Mucosa of descending colon (tissue), 3 donors: ENCODE measurements at regions not wholly inside any gene's neighbourhood (a gene's known extent, or its start where the extent isn't known, plus 50 kb on each side); places are given as distances from the start of the nearest gene placed in this dataset.
A peak's percentile ranks its signal among the peaks of the same experiment; 100 is the strongest.
"Not testable (repeated sequence)": the region's sequence is repeated elsewhere in the genome, so short reads cannot be mapped to it uniquely, and the experiment has no call there.

Experiments used
- ATAC-seq: fragments of 200-7000 bp; cut with Tn5 transposase; one replicate; pipeline ENCODE4 v1.9.1; 2020; ENCODE audit warnings: mild to moderate bottlenecking, moderate library complexity
- DNase-seq, 3 donors: peaks; one replicate each; pipeline ENCODE4 v3.0.0-alpha.2; 2020
- H3K36me3 ChIP-seq: fragments of 200-600 bp; one replicate; pipeline ENCODE4 v1.8.0; 2021; ENCODE audit warnings: low read depth, mild to moderate bottlenecking
- H3K4me1 ChIP-seq: fragments of 200-600 bp; one replicate; pipeline ENCODE4 v1.8.0; 2021; ENCODE audit warnings: low read depth, mild to moderate bottlenecking
- H3K4me3 ChIP-seq: fragments of 200-600 bp; one replicate; pipeline ENCODE4 v1.8.0; 2021; ENCODE audit warnings: mild to moderate bottlenecking
- H3K9me3 ChIP-seq: fragments of 200-600 bp; one replicate; pipeline ENCODE4 v1.8.0; 2021; ENCODE audit warnings: mild to moderate bottlenecking
- intact Hi-C, 2 donors: fragments of 100-400 bp; cut with DNase I in 1 of 2; cut with micrococcal nuclease in 1 of 2; formaldehyde crosslinking; loops; one replicate each; pipeline versions ENCODE4 v1.11.0 to v1.11.1; 2022; cut with DNase I, micrococcal nuclease
- TF ChIP-seq, protein P1 (sequence below): fragments of 200-600 bp; IDR thresholded peaks from one replicate; pipeline ENCODE4 v1.8.0; 2022; ENCODE audit warnings: antibody characterized with exemption, mild to moderate bottlenecking
- donor health status: DM: no; HTN: no; CAD: no; lungs with moderate emphysema.
- donor health status: DM: no; HTN: no; CAD: no.
- donor health status: DM: no; HTN: yes; CAD: no.

GRCh38 chr2:224173933-224174332 is 134.8 kb upstream of the SERPINE2 start:
- ATAC-seq, result no peak
- intact Hi-C loops, result no loop called here
- TF ChIP-seq, protein P1, sequence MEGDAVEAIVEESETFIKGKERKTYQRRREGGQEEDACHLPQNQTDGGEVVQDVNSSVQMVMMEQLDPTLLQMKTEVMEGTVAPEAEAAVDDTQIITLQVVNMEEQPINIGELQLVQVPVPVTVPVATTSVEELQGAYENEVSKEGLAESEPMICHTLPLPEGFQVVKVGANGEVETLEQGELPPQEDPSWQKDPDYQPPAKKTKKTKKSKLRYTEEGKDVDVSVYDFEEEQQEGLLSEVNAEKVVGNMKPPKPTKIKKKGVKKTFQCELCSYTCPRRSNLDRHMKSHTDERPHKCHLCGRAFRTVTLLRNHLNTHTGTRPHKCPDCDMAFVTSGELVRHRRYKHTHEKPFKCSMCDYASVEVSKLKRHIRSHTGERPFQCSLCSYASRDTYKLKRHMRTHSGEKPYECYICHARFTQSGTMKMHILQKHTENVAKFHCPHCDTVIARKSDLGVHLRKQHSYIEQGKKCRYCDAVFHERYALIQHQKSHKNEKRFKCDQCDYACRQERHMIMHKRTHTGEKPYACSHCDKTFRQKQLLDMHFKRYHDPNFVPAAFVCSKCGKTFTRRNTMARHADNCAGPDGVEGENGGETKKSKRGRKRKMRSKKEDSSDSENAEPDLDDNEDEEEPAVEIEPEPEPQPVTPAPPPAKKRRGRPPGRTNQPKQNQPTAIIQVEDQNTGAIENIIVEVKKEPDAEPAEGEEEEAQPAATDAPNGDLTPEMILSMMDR, result no peak
- H3K36me3 ChIP-seq, result no peaks in the 10 kb centered on the region
- H3K9me3 ChIP-seq, result no peaks in the 10 kb centered on the region
- H3K4me3 ChIP-seq, result no peak overlapping the region
- no peak for DNase-seq
- no peaks in the 10 kb centered on the region for H3K4me1 ChIP-seq

DNA sequence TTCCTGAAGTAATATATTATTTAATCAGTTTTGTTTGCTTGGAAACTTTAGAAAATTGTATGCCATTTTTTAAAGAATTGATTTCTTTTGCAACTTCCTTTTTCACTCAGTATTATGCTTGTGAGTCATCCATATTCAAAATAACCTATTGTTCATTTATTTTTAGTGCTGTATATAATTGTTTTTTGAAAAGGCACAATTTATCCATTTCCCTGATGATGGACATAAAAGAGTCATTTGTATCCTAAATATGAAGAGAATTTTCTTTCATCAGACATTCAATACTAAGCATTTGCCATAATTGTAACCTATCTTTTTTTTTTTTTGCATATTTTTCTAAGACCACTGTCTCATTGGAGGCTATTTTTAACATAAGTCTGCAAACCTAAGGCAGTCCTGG is 134.1 kb upstream of the SERPINE2 start:
- intact Hi-C loops, result no loop called here
- H3K4me3 ChIP-seq, result no peak overlapping the region
- no peaks in the 10 kb centered on the region for H3K9me3 ChIP-seq
- TF ChIP-seq, protein P1, result no peak
- no peaks in the 10 kb centered on the region for H3K4me1 ChIP-seq
- ATAC-seq, result no peak
- no peak for DNase-seq
- H3K36me3 ChIP-seq, result no peaks in the 10 kb centered on the region

- ATAC-seq (peak; percentile 93), DNase-seq (peak in 2 of 3 donors; percentile 40 to 53)
- H3K36me3 ChIP-seq, result no peaks in the 10 kb centered on the region
- H3K4me3 ChIP-seq, result no peak overlapping the region
- intact Hi-C loops, result no loop called here
- TF ChIP-seq, protein P1, result no peak
- H3K9me3 ChIP-seq, result no peaks in the 10 kb centered on the region
- H3K4me1 ChIP-seq, result no peaks in the 10 kb centered on the region
Measured at GRCh38 chr2:224171226-224171625, 132.1 kb upstream of the SERPINE2 start.

- Histone ChIP-seq H3K4me3 (no peak overlapping the region), H3K9me3 (no peaks in the 10 kb centered on the region), H3K4me1 (no peaks in the 10 kb centered on the region), H3K36me3 (no peaks in the 10 kb centered on the region)
- no peak for ATAC-seq
- intact Hi-C loops, result no loop called here
- no peak for DNase-seq
- TF ChIP-seq, protein P1, result no peak
Measured at GRCh38 chr2:224169847-224170246, 130.8 kb upstream of the SERPINE2 start.

DNA sequence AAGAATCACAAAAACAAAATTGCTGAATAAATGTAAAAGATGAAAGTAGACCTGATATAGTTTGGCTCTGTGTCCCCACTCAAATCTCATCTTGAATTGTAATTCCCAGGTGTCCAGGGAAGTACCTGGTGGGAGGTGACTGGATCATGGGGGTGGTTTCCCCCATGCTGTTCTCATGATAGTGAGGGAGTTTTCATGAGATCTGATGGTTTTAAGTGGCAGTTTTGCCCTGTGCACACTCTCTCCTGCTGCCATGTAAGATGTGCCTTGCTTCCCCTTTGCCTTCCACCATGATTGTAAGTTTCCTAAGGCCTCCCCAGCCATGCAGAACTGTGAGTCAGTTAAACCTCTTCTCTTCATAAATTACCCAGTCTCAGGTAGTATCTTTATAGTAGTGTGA is 128.7 kb upstream of the SERPINE2 start:
- H3K4me1 ChIP-seq, DNase-seq, intact Hi-C loops: not testable (repeated sequence)

GRCh38 chr2:224166654-224167053 is 127.6 kb upstream of the SERPINE2 start:
- no peaks in the 10 kb centered on the region for H3K36me3 ChIP-seq
- no peak overlapping the region for H3K4me3 ChIP-seq
- no peaks in the 10 kb centered on the region for H3K4me1 ChIP-seq
- DNase-seq (no peak), ATAC-seq (no peak)
- intact Hi-C loops, result no loop called here
- TF ChIP-seq, protein P1, result no peak
- no peaks in the 10 kb centered on the region for H3K9me3 ChIP-seq

More for the DNA sequence above, 128.7 kb upstream of the SERPINE2 start:
- not testable (repeated sequence) for H3K36me3 ChIP-seq, ATAC-seq, H3K4me3 ChIP-seq, H3K9me3 ChIP-seq
